GM21529 (cell line): ENCODE measurements at regions not wholly inside any gene's neighbourhood (a gene's known extent, or its start where the extent isn't known, plus 50 kb on each side); places are given as distances from the start of the nearest gene placed in this dataset.

ENCODE experiments used
- ATAC-seq: cut with Tn5 transposase; IDR thresholded peaks from one replicate; pipeline ENCODE4 v1.9.1; 2021; ENCODE audit not compliant: unreplicated experiment

- ATAC-seq, result no peak
Observed at GRCh38 chr1:220322570-220322969, 50.3 kb upstream of the RAB3GAP2 start.
